Neural cell (in vitro differentiated cells): ENCODE measurements at regions not wholly inside any gene's neighbourhood (a gene's known extent, or its start where the extent isn't known, plus 50 kb on each side); places are given as distances from the start of the nearest gene placed in this dataset.

ENCODE experiments used
- EP300 ChIP-seq: fragments of 450-650 bp; conservative IDR thresholded peaks from 2 replicates; pipeline ENCODE4 v1.6.1; 2014; ENCODE audit warnings: antibody characterized with exemption, mild to moderate bottlenecking, moderate library complexity; ENCODE audit not compliant: poor library complexity, severe bottlenecking
- TAF1 ChIP-seq: IDR thresholded peaks from 2 replicates; pipeline ENCODE4 v1.6.1; 2012; ENCODE audit warnings: low read depth
- TF ChIP-seq, protein P1 (sequence below): fragments of 450-650 bp; IDR thresholded peaks from 2 replicates; pipeline ENCODE4 v1.5.1; 2014; ENCODE audit warnings: antibody characterized with exemption, mild to moderate bottlenecking, moderate library complexity; ENCODE audit not compliant: poor library complexity, severe bottlenecking

DNA sequence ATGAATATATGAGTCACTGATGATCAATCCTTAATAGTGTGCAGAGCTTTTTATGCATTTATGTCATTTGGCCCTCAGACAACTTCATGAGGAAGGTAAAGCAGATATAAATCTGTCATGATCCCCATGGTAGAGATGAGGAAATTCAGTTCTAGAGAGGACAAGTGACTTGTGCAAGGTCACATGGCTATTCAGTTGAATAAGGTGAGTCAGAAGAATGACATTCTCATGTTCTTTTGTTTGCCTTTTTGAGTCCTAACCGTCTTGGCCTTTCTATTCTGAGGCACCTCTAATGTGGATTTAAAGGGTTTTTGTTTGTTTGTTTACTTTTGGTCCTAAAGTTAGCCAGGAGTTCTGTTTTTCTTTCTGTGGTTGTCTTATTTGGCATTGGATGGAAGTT lies 116.2 kb upstream of the ELAC2 start:
- TF ChIP-seq EP300 (no peak), TAF1 (no peak)
- TF ChIP-seq, protein P1, sequence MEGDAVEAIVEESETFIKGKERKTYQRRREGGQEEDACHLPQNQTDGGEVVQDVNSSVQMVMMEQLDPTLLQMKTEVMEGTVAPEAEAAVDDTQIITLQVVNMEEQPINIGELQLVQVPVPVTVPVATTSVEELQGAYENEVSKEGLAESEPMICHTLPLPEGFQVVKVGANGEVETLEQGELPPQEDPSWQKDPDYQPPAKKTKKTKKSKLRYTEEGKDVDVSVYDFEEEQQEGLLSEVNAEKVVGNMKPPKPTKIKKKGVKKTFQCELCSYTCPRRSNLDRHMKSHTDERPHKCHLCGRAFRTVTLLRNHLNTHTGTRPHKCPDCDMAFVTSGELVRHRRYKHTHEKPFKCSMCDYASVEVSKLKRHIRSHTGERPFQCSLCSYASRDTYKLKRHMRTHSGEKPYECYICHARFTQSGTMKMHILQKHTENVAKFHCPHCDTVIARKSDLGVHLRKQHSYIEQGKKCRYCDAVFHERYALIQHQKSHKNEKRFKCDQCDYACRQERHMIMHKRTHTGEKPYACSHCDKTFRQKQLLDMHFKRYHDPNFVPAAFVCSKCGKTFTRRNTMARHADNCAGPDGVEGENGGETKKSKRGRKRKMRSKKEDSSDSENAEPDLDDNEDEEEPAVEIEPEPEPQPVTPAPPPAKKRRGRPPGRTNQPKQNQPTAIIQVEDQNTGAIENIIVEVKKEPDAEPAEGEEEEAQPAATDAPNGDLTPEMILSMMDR = no peak
